Transverse colon (tissue), 4 donors: ENCODE measurements at regions not wholly inside any gene's neighbourhood (a gene's known extent, or its start where the extent isn't known, plus 50 kb on each side); places are given as distances from the start of the nearest gene placed in this dataset.

Source experiments
- DNase-seq: peaks from one replicate; pipeline ENCODE4 v3.0.0-alpha.2; 2019
- H3K27ac ChIP-seq, 4 donors: fragments of 200-600 bp; sonication (generic); 2 replicates each; pipeline ENCODE4 v1.5.1; 2016 to 2018; ENCODE audit warnings: inconsistent platforms in 4 of 4
- H3K27me3 ChIP-seq: fragments of 200-600 bp; sonication (generic); 2 replicates; pipeline ENCODE4 v1.5.1; 2017; ENCODE audit warnings: inconsistent platforms
- H3K36me3 ChIP-seq, 4 donors: fragments of 200-600 bp; sonication (generic); 2 replicates each; pipeline ENCODE4 v1.5.1; 2017 to 2019; ENCODE audit warnings: inconsistent platforms in 4 of 4
- H3K4me1 ChIP-seq, 4 donors: fragments of 200-600 bp; sonication (generic); 2 replicates each; pipeline ENCODE4 v1.5.1; 2017 to 2020; ENCODE audit warnings: inconsistent platforms in 4 of 4
- H3K4me3 ChIP-seq, 4 donors: fragments of 200-600 bp; sonication (generic); 1 replicate in 1 of 4; 2 replicates in 3 of 4; pipeline versions ENCODE4 v1.5.1 to v1.6.1; 2017 to 2019; ENCODE audit warnings: inconsistent platforms in 4 of 4
- H3K9me3 ChIP-seq, 2 donors: fragments of 200-600 bp; sonication (generic); 2 replicates each; pipeline ENCODE4 v1.5.1; 2017 to 2019; ENCODE audit warnings: inconsistent platforms in 2 of 2
- CTCF ChIP-seq, 5 experiments: fragments of 200-600 bp in 3 of 5; fragments of 450-650 bp in 2 of 5; sonication (generic) in 3 of 5; IDR thresholded peaks; 1 replicate in 2 of 5; 2 replicates in 3 of 5; pipeline ENCODE4 v1.5.1; 2016 to 2017; ENCODE audit warnings: antibody characterized with exemption in 5 of 5, inconsistent platforms in 3 of 5, mild to moderate bottlenecking in 2 of 5, moderate library complexity in 1 of 5
- EP300 ChIP-seq: sonication (generic); formaldehyde crosslinking; IDR thresholded peaks from one replicate; pipeline ENCODE4 v1.6.1; 2017; ENCODE audit warnings: antibody characterized with exemption, low read depth
- POLR2A ChIP-seq: fragments of 450-650 bp; IDR thresholded peaks from one replicate; pipeline ENCODE4 v1.6.1; 2016; ENCODE audit warnings: antibody characterized with exemption, mild to moderate bottlenecking, moderate library complexity
- POLR2AphosphoS5 ChIP-seq, 3 donors: sonication (generic); formaldehyde crosslinking; IDR thresholded peaks; one replicate each; pipeline ENCODE4 v1.6.1; 2016; ENCODE audit warnings: antibody characterized with exemption in 3 of 3
- WGBS, 2 donors: methylation state at CpG; one replicate each; pipeline ENCODE4 v1.1.5; 2018; ENCODE audit warnings: low coverage in 1 of 2; 5-methylcytosine and 5-hydroxymethylcytosine counted together
- in situ Hi-C, 4 donors: fragments of 200-750 bp; cut with MboI; loops; one replicate each; pipeline versions ENCODE4 v1.15.0 to v1.15.1; 2017; ENCODE audit warnings: low sequenced_read_pairs in 3 of 4, low pct_ligation_motif_present in 1 of 4, low pct_unique_long_range_greater_than_20kb in 1 of 4
- intact Hi-C: fragments of 100-400 bp; cut with DNase I; formaldehyde crosslinking; loops from one replicate; pipeline ENCODE4 v1.15.1; 2023; ENCODE audit warnings: low total_unique reads

GRCh38 chr14:98131406-98131805 lies 1140.6 kb downstream of the BCL11B start:
- Histone ChIP-seq H3K9me3 (no peaks in the 10 kb centered on the region), H3K27ac (no peak overlapping the region), H3K4me1 (no peaks in the 10 kb centered on the region), H3K27me3 (peaks cover 21% of the 10 kb centered on the region), H3K36me3 (no peaks in the 10 kb centered on the region), H3K4me3 (no peak overlapping the region)
- TF ChIP-seq POLR2A (no peak), POLR2AphosphoS5 (IDR thresholded peaks at IDR 0.05) (no peak), EP300 (no peak), CTCF (IDR thresholded peaks at IDR 0.05) (no peak)
- in situ Hi-C loops (loop anchor here in 2 of 4 donors (25.0 kb wide), 1 partner anchor 1131 kb away; the partner anchor contains the start of gene BCL11B (in 2 of the 2)), intact Hi-C loops (no loop called here)
- DNase-seq = no peak
- WGBS, 2 donors = 60 to 62% methylated on average over 1 of the region's 1 CpG

DNA sequence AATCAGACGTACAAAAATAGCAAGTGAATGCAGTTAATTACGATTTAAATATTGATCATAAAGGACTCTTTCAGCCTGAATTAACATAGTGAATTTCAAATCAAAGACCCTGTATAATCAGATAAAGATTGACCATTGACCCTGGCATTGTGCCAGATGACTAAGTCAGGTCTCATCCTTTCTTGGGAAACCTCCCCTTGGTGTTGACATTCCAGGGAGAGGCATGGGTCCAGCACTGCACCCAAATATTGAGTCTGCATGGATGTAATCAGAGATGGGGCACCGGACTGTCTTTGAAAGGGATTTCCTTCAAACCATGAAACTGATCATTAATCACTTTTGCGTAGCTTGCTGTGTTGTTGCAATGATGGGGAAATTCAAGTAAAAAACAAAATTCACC lies 1138.2 kb downstream of the BCL11B start:
- Histone ChIP-seq H3K27me3 (peaks cover 41% of the 10 kb centered on the region), H3K9me3 (no peaks in the 10 kb centered on the region), H3K36me3 (no peaks in the 10 kb centered on the region), H3K4me3 (no peak overlapping the region), H3K27ac (no peak overlapping the region), H3K4me1 (no peaks in the 10 kb centered on the region)
- WGBS, 2 donors = 80 to 84% methylated on average over 4 of the region's 4 CpGs
- TF ChIP-seq EP300 (no peak), POLR2A (no peak), POLR2AphosphoS5 (IDR thresholded peaks at IDR 0.05) (no peak), CTCF (IDR thresholded peaks at IDR 0.05) (no peak)
- in situ Hi-C loops = loop anchor here in 2 of 4 donors (25.0 kb wide), 1 partner anchor 1128 kb away; the partner anchor contains the start of gene BCL11B (in 2 of the 2)
- intact Hi-C loops = no loop called here
- DNase-seq = no peak

DNA sequence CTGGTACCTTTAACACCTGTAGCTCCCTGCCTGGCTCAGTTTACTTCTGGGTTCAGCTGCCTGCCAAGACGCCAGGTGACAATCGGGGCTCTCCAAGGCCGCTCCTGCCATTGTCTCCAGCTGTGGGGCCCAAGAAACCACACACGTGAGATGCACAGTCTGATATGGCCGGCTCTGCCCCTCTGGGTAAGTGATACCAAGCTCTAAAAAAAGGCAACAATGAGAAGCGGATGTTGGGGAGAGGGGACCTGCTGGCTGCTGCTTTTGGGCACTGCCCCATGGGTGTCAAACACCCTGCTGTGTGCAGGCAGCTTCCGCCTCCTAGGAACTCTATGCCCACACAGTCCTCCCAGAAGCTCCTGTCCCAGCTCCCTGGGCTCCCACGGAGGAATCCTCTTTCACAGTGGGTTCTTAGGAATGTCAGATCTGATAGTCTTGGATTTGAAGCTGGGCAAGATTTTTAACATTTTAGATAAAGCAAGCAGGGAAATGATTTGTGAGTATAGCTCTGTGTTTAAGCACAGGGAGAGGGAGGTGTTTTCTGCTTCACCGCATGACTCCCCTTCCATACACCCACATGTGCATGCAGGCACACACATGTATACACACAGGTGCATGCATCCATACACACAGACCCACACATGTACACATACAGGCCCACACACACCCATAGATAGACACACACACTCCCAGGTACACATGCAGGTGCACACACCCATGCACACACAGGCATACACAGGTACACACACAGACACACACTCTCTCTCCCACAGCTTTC lies 1135.8 kb downstream of the BCL11B start:
- in situ Hi-C loops = loop anchor here in 2 of 4 donors (25.0 kb wide), 1 partner anchor 1126 kb away; the partner anchor contains the start of gene BCL11B (in 2 of the 2)
- Histone ChIP-seq H3K4me3 (no peak overlapping the region), H3K27me3 (peaks cover 41% of the 10 kb centered on the region), H3K4me1 (no peaks in the 10 kb centered on the region), H3K9me3 (no peaks in the 10 kb centered on the region), H3K27ac (no peak overlapping the region), H3K36me3 (no peaks in the 10 kb centered on the region)
- TF ChIP-seq EP300 = no peak
- no peak for TF ChIP-seq POLR2A
- TF ChIP-seq CTCF (IDR thresholded peaks at IDR 0.05) = no peak
- no peak for TF ChIP-seq POLR2AphosphoS5 (IDR thresholded peaks at IDR 0.05)
- WGBS, 2 donors = 56% methylated on average over 9 of the region's 9 CpGs; no CpG with 5 or more reads in 1 of the 2 donors
- intact Hi-C loops = no loop called here
- DNase-seq = no peak

GRCh38 chr14:98137131-98138025 lies 1134.6 kb downstream of the BCL11B start:
- 21 to 25% methylated on average over 10 to 13 of the region's 13 CpGs for WGBS, 2 donors
- intact Hi-C loops = no loop called here
- in situ Hi-C loops = loop anchor here in 2 of 4 donors (25.0 kb wide), 1 partner anchor 1125 kb away; the partner anchor contains the start of gene BCL11B (in 2 of the 2)
- Histone ChIP-seq H3K27ac (no peak overlapping the region), H3K36me3 (no peaks in the 10 kb centered on the region), H3K9me3 (no peaks in the 10 kb centered on the region), H3K4me3 (no peak overlapping the region), H3K27me3 (peaks cover 41% of the 10 kb centered on the region), H3K4me1 (no peaks in the 10 kb centered on the region)
- DNase-seq = no peak
- TF ChIP-seq EP300 = no peak
- TF ChIP-seq POLR2AphosphoS5 (IDR thresholded peaks at IDR 0.05) = no peak
- TF ChIP-seq CTCF (IDR thresholded peaks at IDR 0.05) = no peak
- no peak for TF ChIP-seq POLR2A
